A673 (cell line): ENCODE measurements at regions not wholly inside any gene's neighbourhood (a gene's known extent, or its start where the extent isn't known, plus 50 kb on each side); places are given as distances from the start of the nearest gene placed in this dataset.

ENCODE experiments used
- EZH2 ChIP-seq: fragments of 200-600 bp; sonication (generic); IDR thresholded peaks from 2 replicates; pipeline ENCODE4 v1.6.1; 2017; ENCODE audit warnings: borderline replicate concordance, low read depth, mild to moderate bottlenecking, mixed read lengths, antibody characterized with exemption, low read length; ENCODE audit not compliant: poor library complexity, severe bottlenecking
- TF ChIP-seq, protein P1 (sequence below): fragments of 300-800, 200-600 bp; sonication (generic); conservative IDR thresholded peaks from 2 replicates; pipeline ENCODE4 v1.5.1; 2017; ENCODE audit warnings: low read depth, mild to moderate bottlenecking, antibody characterized with exemption, low read length, moderate library complexity, mixed read lengths

DNA sequence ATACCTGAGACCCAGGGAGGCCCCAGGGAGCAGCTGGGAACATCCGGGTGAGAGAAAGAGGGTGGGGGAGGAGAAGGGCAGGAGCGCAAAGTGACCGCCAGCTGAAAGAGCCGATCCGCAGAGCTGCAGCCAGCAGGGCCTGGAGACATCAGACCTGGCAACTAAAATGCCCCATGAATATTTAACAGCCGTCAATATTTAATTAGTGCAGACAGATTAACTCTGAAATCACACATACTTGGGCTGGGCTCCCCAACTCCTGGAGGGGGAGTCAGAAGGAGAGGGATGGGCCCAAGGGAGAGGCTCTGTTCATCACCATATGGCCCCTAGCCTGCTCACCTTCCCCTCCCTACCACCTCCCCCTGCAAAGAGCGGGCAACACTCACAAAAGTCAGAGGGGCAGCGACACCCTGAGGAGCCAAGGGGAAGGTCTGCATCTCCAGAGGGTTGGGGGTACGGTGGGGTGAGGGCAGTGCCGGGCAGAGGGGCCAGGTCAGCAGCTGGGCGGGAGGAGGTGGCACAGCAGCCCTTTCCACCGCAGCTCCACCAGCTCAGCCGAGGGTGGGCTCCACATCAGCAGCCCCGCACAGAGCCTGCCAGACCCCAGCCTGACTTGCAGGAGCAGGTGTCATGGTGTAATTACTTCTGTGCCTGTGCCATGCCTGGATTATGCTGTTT lies 61.9 kb upstream of the CCL1 start:
- TF ChIP-seq, protein P1, sequence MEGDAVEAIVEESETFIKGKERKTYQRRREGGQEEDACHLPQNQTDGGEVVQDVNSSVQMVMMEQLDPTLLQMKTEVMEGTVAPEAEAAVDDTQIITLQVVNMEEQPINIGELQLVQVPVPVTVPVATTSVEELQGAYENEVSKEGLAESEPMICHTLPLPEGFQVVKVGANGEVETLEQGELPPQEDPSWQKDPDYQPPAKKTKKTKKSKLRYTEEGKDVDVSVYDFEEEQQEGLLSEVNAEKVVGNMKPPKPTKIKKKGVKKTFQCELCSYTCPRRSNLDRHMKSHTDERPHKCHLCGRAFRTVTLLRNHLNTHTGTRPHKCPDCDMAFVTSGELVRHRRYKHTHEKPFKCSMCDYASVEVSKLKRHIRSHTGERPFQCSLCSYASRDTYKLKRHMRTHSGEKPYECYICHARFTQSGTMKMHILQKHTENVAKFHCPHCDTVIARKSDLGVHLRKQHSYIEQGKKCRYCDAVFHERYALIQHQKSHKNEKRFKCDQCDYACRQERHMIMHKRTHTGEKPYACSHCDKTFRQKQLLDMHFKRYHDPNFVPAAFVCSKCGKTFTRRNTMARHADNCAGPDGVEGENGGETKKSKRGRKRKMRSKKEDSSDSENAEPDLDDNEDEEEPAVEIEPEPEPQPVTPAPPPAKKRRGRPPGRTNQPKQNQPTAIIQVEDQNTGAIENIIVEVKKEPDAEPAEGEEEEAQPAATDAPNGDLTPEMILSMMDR: no peak
- no peak for TF ChIP-seq EZH2
